Hematopoietic multipotent progenitor cell treated with erythropoietin and hydrocortisone succinate and interleukin-3 and kit ligand, for 4 days (in vitro differentiated cells): ENCODE measurements at regions not wholly inside any gene's neighbourhood (a gene's known extent, or its start where the extent isn't known, plus 50 kb on each side); places are given as distances from the start of the nearest gene placed in this dataset.

Source experiments
- DNase-seq: peaks from one replicate; pipeline ENCODE4 v3.0.0-alpha.2; 2015

DNA sequence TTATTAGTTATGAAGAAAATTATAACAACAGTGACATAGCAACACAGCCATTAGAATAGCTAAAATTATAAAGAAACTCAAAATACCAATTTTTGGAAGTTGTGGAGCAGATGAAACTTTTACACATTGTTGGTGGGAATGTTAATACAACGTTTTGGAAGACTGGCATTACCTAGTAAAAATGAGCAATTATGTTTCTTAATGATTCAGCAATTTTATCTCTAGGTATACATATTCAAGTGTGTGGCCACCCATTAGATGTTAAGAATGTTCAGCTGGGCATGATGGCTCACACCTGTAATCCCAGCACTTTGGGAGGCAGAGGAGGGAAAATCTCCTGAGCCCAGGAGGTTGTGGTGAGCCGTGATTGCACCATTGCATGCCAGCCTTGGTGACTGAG is 78.8 kb downstream of the INSIG2 start:
- DNase-seq = no peak

DNA sequence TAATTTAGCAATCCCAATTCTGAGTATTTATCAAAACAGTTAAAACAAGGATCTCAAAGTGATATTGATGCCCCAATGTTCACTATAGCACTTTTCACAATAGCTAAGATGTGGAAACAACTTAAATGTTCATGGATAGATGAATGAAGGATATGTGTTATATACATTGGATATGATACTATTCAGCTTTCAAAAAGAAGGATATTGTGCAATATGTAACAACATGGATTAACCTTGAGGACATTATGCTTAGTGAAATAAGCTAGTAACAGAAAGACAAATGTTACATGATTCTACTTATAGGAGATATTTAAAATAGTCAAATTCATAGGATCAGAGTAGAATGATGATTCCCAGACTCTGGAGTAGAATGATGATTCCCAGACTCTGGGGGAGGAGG is 78.0 kb downstream of the INSIG2 start:
- DNase-seq = no peak

- DNase-seq = no peak
Measured at GRCh38 chr2:118165595-118165994, 77.3 kb downstream of the INSIG2 start.
